HepG2 (cell line): ENCODE measurements at regions not wholly inside any gene's neighbourhood (a gene's known extent, or its start where the extent isn't known, plus 50 kb on each side); places are given as distances from the start of the nearest gene placed in this dataset.

Source experiments
- ATAC-seq: fragments of 200-7000 bp; cut with Tn5 transposase; 3 replicates; pipeline ENCODE4 v1.9.1; 2020; ENCODE audit warnings: mild to moderate bottlenecking, moderate library complexity
- BruUV-seq: library from RNA; stranded (reverse); fragments of 400-500 nt; replicated peaks from 2 replicates; lab custom pipeline; 2021; lab: Mats Ljungman, UMichigan
- CTCF ChIA-PET: fragments of 300-600 bp; formaldehyde crosslinking; extraction: SDS; loops from one replicate; lab custom pipeline; 2021; ENCODE audit warnings: low total read pairs, inconsistent platforms, low intra/inter-chr PET ratio; lab: Yijun Ruan, JAX
- POLR2A ChIA-PET: fragments of 350-600 bp; sonication (Branson Sonifier 250); formaldehyde crosslinking; loops from one replicate; lab custom pipeline; 2020; ENCODE audit warnings: antibody characterized with exemption, inconsistent platforms; lab: Yijun Ruan, JAX
- DNase-seq: peaks from one replicate; pipeline ENCODE4 v3.0.0-alpha.2; 2015; ENCODE audit warnings: low spot score
- FAIRE-seq: peaks from 3 replicates; lab custom pipeline; 2011; peaks lifted over from hg19 to GRCh38; lab: Jason Lieb, UNC
- H2AFZ ChIP-seq: one replicate; pipeline ENCODE4 v1.6.1; 2011; ENCODE audit warnings: low read length, inconsistent platforms
- H3K27ac ChIP-seq: fragments of 300-600 bp; 3 replicates; pipeline ENCODE4 v1.8.0; 2011; ENCODE audit warnings: mixed run types, mild to moderate bottlenecking, mixed read lengths, low read length, inconsistent platforms; ENCODE audit not compliant: insufficient read depth; ENCODE audit errors: extremely low read length
- H3K27me3 ChIP-seq, 2 experiments: fragments of 200-600 bp in 1 of 2; 2 replicates in 1 of 2; 3 replicates in 1 of 2; pipeline versions ENCODE4 v1.6.0 to v1.8.0; 2011; ENCODE audit warnings: low read length in 2 of 2, mild to moderate bottlenecking in 2 of 2, moderate library complexity in 2 of 2, inconsistent platforms in 1 of 2; ENCODE audit not compliant: insufficient read depth in 2 of 2, control insufficient read depth in 1 of 2
- H3K36me3 ChIP-seq, 2 experiments: fragments of 200-600 bp in 1 of 2; replicated peaks in 1 of 2; 2 replicates in 1 of 2; 3 replicates in 1 of 2; pipeline versions ENCODE4 v1.5.1 to v1.8.0; 2011; ENCODE audit warnings: low read length in 2 of 2, inconsistent platforms in 1 of 2; ENCODE audit not compliant: insufficient read depth in 2 of 2, control insufficient read depth in 1 of 2
- H3K4me1 ChIP-seq: 2 replicates; pipeline ENCODE4 v1.5.1; 2012; ENCODE audit warnings: low read length, inconsistent platforms; ENCODE audit not compliant: insufficient read depth
- H3K4me2 ChIP-seq: 2 replicates; pipeline ENCODE4 v1.6.0; 2011; ENCODE audit warnings: low read depth, low read length, inconsistent platforms
- H3K4me3 ChIP-seq, 3 experiments: fragments of 200-600 bp in 1 of 3; sonication (generic), shearing (Covaris generic) in 1 of 3; replicated peaks in 1 of 3; 2 replicates each; pipeline ENCODE4 v1.5.1; 2011 to 2016; ENCODE audit warnings: low read length in 3 of 3, inconsistent platforms in 2 of 3, low read depth in 2 of 3, mild to moderate bottlenecking in 2 of 3, control low read depth in 1 of 3, mixed read lengths in 1 of 3; ENCODE audit not compliant: insufficient read depth in 1 of 3
- H3K79me2 ChIP-seq: one replicate; pipeline ENCODE4 v1.6.1; 2011; ENCODE audit warnings: low read length, inconsistent platforms; ENCODE audit not compliant: insufficient read depth
- H3K9ac ChIP-seq: 2 replicates; pipeline ENCODE4 v1.6.0; 2011; ENCODE audit warnings: mild to moderate bottlenecking, low read depth, low read length, inconsistent platforms; ENCODE audit not compliant: insufficient read depth
- H3K9me3 ChIP-seq: 2 replicates; pipeline ENCODE4 v1.5.1; 2012; ENCODE audit warnings: mild to moderate bottlenecking, low read length
- H4K20me1 ChIP-seq: 2 replicates; pipeline ENCODE4 v1.6.0; 2011; ENCODE audit warnings: inconsistent platforms, mild to moderate bottlenecking, low read length, moderate library complexity; ENCODE audit not compliant: insufficient read depth
- CTCF ChIP-seq: sonication (generic); formaldehyde crosslinking; IDR thresholded peaks from 2 replicates; pipeline ENCODE4 v1.5.0; 2020; ENCODE audit warnings: mild to moderate bottlenecking, missing genetic modification reagents, moderate library complexity
- FOXJ3 ChIP-seq: sonication (generic); formaldehyde crosslinking; IDR thresholded peaks from 2 replicates; pipeline ENCODE4 v1.4.0; 2020; ENCODE audit warnings: missing genetic modification reagents, mild to moderate bottlenecking, borderline replicate concordance
- STAG1 ChIP-seq: sonication (generic); formaldehyde crosslinking; IDR thresholded peaks from 2 replicates; pipeline ENCODE4 v1.4.0; 2020; ENCODE audit warnings: missing genetic modification reagents
- ZNF280D ChIP-seq: sonication (generic); formaldehyde crosslinking; IDR thresholded peaks from 2 replicates; pipeline ENCODE4 v1.5.1; 2020; ENCODE audit warnings: mild to moderate bottlenecking, missing genetic modification reagents
- WGBS: methylation state at CpG from one replicate; pipeline ENCODE4 v1.1.6; 2017; ENCODE audit warnings: low lambda C conversion rate; 5-methylcytosine and 5-hydroxymethylcytosine counted together
- in situ Hi-C: cut with HindIII; loops from 2 replicates; pipeline ENCODE4 v1.10.0; 2017; ENCODE audit warnings: low pct_unique_long_range_greater_than_20kb; ENCODE audit not compliant: extremely low pct_ligation_motif_present
- intact Hi-C: fragments of 100-400 bp; cut with micrococcal nuclease; formaldehyde crosslinking; loops from one replicate; pipeline ENCODE4 v1.10.0; 2022; ENCODE audit not compliant: unreplicated experiment

- ATAC-seq (no peak), DNase-seq (no peak), FAIRE-seq (no peak)
- 63% methylated on average over 6 of the region's 6 CpGs for WGBS
- in situ Hi-C loops = no loop called here
- Histone ChIP-seq H3K9ac (no peak overlapping the region), H3K9me3 (no peaks in the 10 kb centered on the region), H3K27ac (no peak overlapping the region), H2AFZ (no peak overlapping the region), H3K4me2 (no peak overlapping the region), H3K27me3 (no peaks in the 10 kb centered on the region), H3K79me2 (no peaks in the 10 kb centered on the region), H3K36me3 (no peaks in the 10 kb centered on the region), H4K20me1 (no peaks in the 10 kb centered on the region), H3K4me1 (peaks cover 43% of the 10 kb centered on the region), H3K4me3 (no peak overlapping the region)
- ChIA-PET CTCF (no interaction called here), POLR2A (no interaction called here)
- intact Hi-C loops = no loop called here
- no TSS peak for BruUV-seq
- peak; percentile 15; the same call in 1 of the 2 replicates for TF ChIP-seq STAG1 (CRISPR knock-in tag)
- no peak for TF ChIP-seq FOXJ3 (CRISPR knock-in tag)
- no peak for TF ChIP-seq ZNF280D
- TF ChIP-seq CTCF (CRISPR knock-in tag) = peak; percentile 14; the same call in 1 of the 2 replicates
These were observed 192.5 kb downstream of the SHQ1 start for GRCh38 chr3:72655723-72656122.
